H9 (cell line): ENCODE measurements at regions not wholly inside any gene's neighbourhood (a gene's known extent, or its start where the extent isn't known, plus 50 kb on each side); places are given as distances from the start of the nearest gene placed in this dataset.
"Not testable (repeated sequence)": the region's sequence is repeated elsewhere in the genome, so short reads cannot be mapped to it uniquely, and the experiment has no call there.

Experiments
- DNase-seq: peaks from one replicate; pipeline ENCODE4 v3.0.0-alpha.2; 2017
- H2AFZ ChIP-seq: one replicate; pipeline ENCODE4 v1.6.1; 2013; ENCODE audit warnings: mild to moderate bottlenecking, low read length, control low read depth, moderate library complexity
- H2AK5ac ChIP-seq: 2 replicates; pipeline ENCODE4 v1.6.1; 2013; ENCODE audit warnings: low read length, control low read depth, mixed read lengths; ENCODE audit not compliant: insufficient read length
- H2BK120ac ChIP-seq: one replicate; pipeline ENCODE4 v1.6.1; 2013; ENCODE audit warnings: low read depth, mild to moderate bottlenecking, low read length, control low read depth, inconsistent platforms; ENCODE audit not compliant: poor library complexity, severe bottlenecking
- H2BK12ac ChIP-seq: 2 replicates; pipeline ENCODE4 v1.6.1; 2013; ENCODE audit warnings: low read length, control low read depth, mixed read lengths, low read depth; ENCODE audit not compliant: insufficient read length
- H2BK15ac ChIP-seq: 2 replicates; pipeline ENCODE4 v1.6.1; 2013; ENCODE audit warnings: low read depth, low read length, control low read depth
- H2BK20ac ChIP-seq: one replicate; pipeline ENCODE4 v1.6.1; 2013; ENCODE audit warnings: low read depth, mild to moderate bottlenecking, low read length, control low read depth, inconsistent platforms; ENCODE audit not compliant: poor library complexity, severe bottlenecking
- H2BK5ac ChIP-seq: 2 replicates; pipeline ENCODE4 v1.6.1; 2013; ENCODE audit warnings: low read length, control low read depth, mixed read lengths; ENCODE audit not compliant: insufficient read length
- H3K14ac ChIP-seq: 2 replicates; pipeline ENCODE4 v1.6.1; 2013; ENCODE audit warnings: low read length, control low read depth; ENCODE audit not compliant: insufficient read depth
- H3K18ac ChIP-seq: 2 replicates; pipeline ENCODE4 v1.6.1; 2013; ENCODE audit warnings: low read depth, mild to moderate bottlenecking, mixed read lengths, low read length, control low read depth; ENCODE audit not compliant: insufficient read length
- H3K23ac ChIP-seq: 2 replicates; pipeline ENCODE4 v1.6.1; 2013; ENCODE audit warnings: low read length, control low read depth, mixed read lengths, low read depth; ENCODE audit not compliant: insufficient read length
- H3K23me2 ChIP-seq: 2 replicates; pipeline ENCODE4 v1.6.1; 2013; ENCODE audit warnings: low read depth, mild to moderate bottlenecking, mixed read lengths, low read length, control low read depth; ENCODE audit not compliant: insufficient read length, poor library complexity, severe bottlenecking
- H3K27ac ChIP-seq: 2 replicates; pipeline ENCODE4 v1.5.1; 2013; ENCODE audit warnings: low read length, control low read depth, mixed read lengths, low read depth; ENCODE audit not compliant: insufficient read length
- H3K27me3 ChIP-seq: 2 replicates; pipeline ENCODE4 v1.6.1; 2013; ENCODE audit warnings: low read length, control low read depth, inconsistent platforms; ENCODE audit not compliant: insufficient read depth
- H3K4ac ChIP-seq: 2 replicates; pipeline ENCODE4 v1.6.1; 2013; ENCODE audit warnings: low read depth, mild to moderate bottlenecking, control low read depth, inconsistent platforms, low read length, moderate library complexity
- H3K4me1 ChIP-seq: 2 replicates; pipeline ENCODE4 v1.6.1; 2013; ENCODE audit warnings: low read length, control low read depth, inconsistent platforms; ENCODE audit not compliant: insufficient read depth
- H3K4me2 ChIP-seq: 2 replicates; pipeline ENCODE4 v1.6.1; 2013; ENCODE audit warnings: low read length, control low read depth, mixed read lengths; ENCODE audit not compliant: insufficient read length, insufficient read depth
- H3K56ac ChIP-seq: 2 replicates; pipeline ENCODE4 v1.6.1; 2013; ENCODE audit warnings: low read depth, mild to moderate bottlenecking, mixed read lengths, low read length, control low read depth; ENCODE audit not compliant: insufficient read length
- H3K79me1 ChIP-seq: 2 replicates; pipeline ENCODE4 v1.6.1; 2013; ENCODE audit warnings: low read depth, mild to moderate bottlenecking, moderate library complexity, low read length, control low read depth, inconsistent platforms; ENCODE audit not compliant: insufficient read depth, poor library complexity, severe bottlenecking
- H3K79me2 ChIP-seq: 2 replicates; pipeline ENCODE4 v1.6.1; 2013; ENCODE audit warnings: low read length, control low read depth, inconsistent platforms; ENCODE audit not compliant: insufficient read depth
- H3K9ac ChIP-seq: 2 replicates; pipeline ENCODE4 v1.6.1; 2013; ENCODE audit warnings: low read length, control low read depth, mixed read lengths; ENCODE audit not compliant: insufficient read length; ENCODE audit errors: extremely low read depth
- H3K9me3 ChIP-seq: one replicate; pipeline ENCODE4 v1.6.1; 2013; ENCODE audit warnings: low read depth, low read length, inconsistent platforms; ENCODE audit not compliant: control insufficient read depth
- H3T11ph ChIP-seq: one replicate; pipeline ENCODE4 v1.6.1; 2013; ENCODE audit warnings: mild to moderate bottlenecking, low read length, control low read depth, inconsistent platforms
- H4K20me1 ChIP-seq: one replicate; pipeline ENCODE4 v1.6.1; 2013; ENCODE audit not compliant: control insufficient read depth, insufficient read length, insufficient read depth
- H4K5ac ChIP-seq: 2 replicates; pipeline ENCODE4 v1.6.1; 2013; ENCODE audit warnings: low read depth, mild to moderate bottlenecking, mixed read lengths, low read length, control low read depth; ENCODE audit not compliant: insufficient read length
- H4K8ac ChIP-seq: replicated peaks from 2 replicates; pipeline ENCODE4 v1.6.1; 2013; ENCODE audit warnings: low read length, control low read depth, mixed read lengths, low read depth; ENCODE audit not compliant: insufficient read length
- H4K91ac ChIP-seq: 2 replicates; pipeline ENCODE4 v1.6.1; 2013; ENCODE audit warnings: low read depth, mild to moderate bottlenecking, moderate library complexity, mixed read lengths, low read length, control low read depth; ENCODE audit not compliant: insufficient read length
- H3K27ac Mint-ChIP-seq, 3 experiments: 2 replicates in 2 of 3; 3 replicates in 1 of 3; pipeline ENCODE4 v1.8.0; 2020 to 2021; ENCODE audit warnings: mixed read lengths in 3 of 3, mild to moderate bottlenecking in 1 of 3, moderate library complexity in 1 of 3
- H3K27me3 Mint-ChIP-seq: 2 replicates; pipeline ENCODE4 v1.8.0; 2021; ENCODE audit warnings: low read depth, mild to moderate bottlenecking, moderate library complexity, mixed read lengths
- H3K36me3 Mint-ChIP-seq, 3 experiments: 2 replicates in 2 of 3; 3 replicates in 1 of 3; pipeline ENCODE4 v1.8.0; 2020 to 2021; ENCODE audit warnings: low read depth in 3 of 3, mixed read lengths in 3 of 3; ENCODE audit not compliant: insufficient read depth in 1 of 3
- H3K4me1 Mint-ChIP-seq, 2 experiments: 2 replicates each; pipeline ENCODE4 v1.8.0; 2020; ENCODE audit warnings: mixed read lengths in 2 of 2
- H3K4me3 Mint-ChIP-seq, 2 experiments: 2 replicates in 1 of 2; 3 replicates in 1 of 2; pipeline ENCODE4 v1.8.0; 2020 to 2021; ENCODE audit warnings: mild to moderate bottlenecking in 2 of 2, mixed read lengths in 2 of 2, moderate library complexity in 1 of 2
- H3K9me3 Mint-ChIP-seq, 2 experiments: 2 replicates in 1 of 2; 3 replicates in 1 of 2; pipeline ENCODE4 v1.8.0; 2020; ENCODE audit warnings: mild to moderate bottlenecking in 2 of 2, mixed read lengths in 2 of 2, moderate library complexity in 1 of 2
- CTCF ChIP-seq: fragments of 200-600 bp; sonication (generic); conservative IDR thresholded peaks from 3 replicates; pipeline ENCODE4 v1.8.0; 2021; ENCODE audit warnings: antibody characterized with exemption, mild to moderate bottlenecking
- WGBS: extraction: QIAGEN DNeasy Blood & Tissue Kit; methylation state at CpG from one replicate; pipeline ENCODE4 v1.1.7; 2013; ENCODE audit warnings: missing lambda C conversion rate, low lambda C conversion rate, mixed read lengths; ENCODE audit not compliant: insufficient read length; ENCODE audit errors: extremely low coverage; 5-methylcytosine and 5-hydroxymethylcytosine counted together

DNA sequence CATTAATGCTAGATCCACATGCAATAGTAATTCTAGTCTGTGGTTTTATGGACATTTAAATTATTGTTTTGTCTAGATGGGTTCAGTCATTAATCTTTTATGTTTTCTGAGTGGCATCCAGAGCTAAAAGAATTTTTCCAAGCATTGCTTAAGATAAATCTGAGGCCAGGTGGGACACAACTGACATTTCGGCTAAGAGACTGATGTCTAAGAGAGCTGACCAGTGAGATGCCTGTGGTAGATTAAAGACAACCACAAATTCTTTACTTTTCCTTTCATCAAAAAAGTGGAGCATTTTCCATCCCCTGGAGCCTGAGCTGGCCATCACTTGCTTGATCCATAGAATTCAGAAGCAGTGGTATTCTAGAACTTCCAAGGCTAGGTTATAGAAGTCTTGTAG lies 182.2 kb downstream of the NRP2 start:
- Histone ChIP-seq H2BK15ac (no peak overlapping the region), H3K79me1 (no peaks in the 10 kb centered on the region), H3K18ac (no peak overlapping the region), H4K5ac (no peak overlapping the region), H3K9me3 (no peaks in the 10 kb centered on the region), H2BK20ac (no peak overlapping the region), H3K27me3 (no peaks in the 10 kb centered on the region), H3K27ac (no peak overlapping the region), H4K91ac (no peak overlapping the region), H3K4ac (no peak overlapping the region), H3K4me1 (no peaks in the 10 kb centered on the region), H3K9ac (no peak overlapping the region), H3K14ac (no peak overlapping the region), H4K20me1 (no peaks in the 10 kb centered on the region), H3K79me2 (no peaks in the 10 kb centered on the region), H3T11ph (no peak overlapping the region), H3K23me2 (no peaks in the 10 kb centered on the region), H4K8ac (no peak overlapping the region), H2BK120ac (no peak overlapping the region), H2BK12ac (no peak overlapping the region), H3K56ac (no peak overlapping the region), H2AFZ (no peak overlapping the region), H3K23ac (no peak overlapping the region), H2BK5ac (no peak overlapping the region), H3K4me2 (no peak overlapping the region), H2AK5ac (no peak overlapping the region)
- Mint-ChIP-seq H3K4me1 (peaks cover 0 to 12% of the 10 kb centered on the region in 2 experiments; a peak in 2 of 4 replicates), H3K9me3 (no peaks in the 10 kb centered on the region), H3K36me3 (no peaks in the 10 kb centered on the region), H3K4me3 (no peak overlapping the region), H3K27ac (no peak overlapping the region), H3K27me3 (peaks cover 1% of the 10 kb centered on the region)
- no peak for DNase-seq
- WGBS = no CpG with 5 or more reads among the region's 1 CpG
- no peak for TF ChIP-seq CTCF

DNA sequence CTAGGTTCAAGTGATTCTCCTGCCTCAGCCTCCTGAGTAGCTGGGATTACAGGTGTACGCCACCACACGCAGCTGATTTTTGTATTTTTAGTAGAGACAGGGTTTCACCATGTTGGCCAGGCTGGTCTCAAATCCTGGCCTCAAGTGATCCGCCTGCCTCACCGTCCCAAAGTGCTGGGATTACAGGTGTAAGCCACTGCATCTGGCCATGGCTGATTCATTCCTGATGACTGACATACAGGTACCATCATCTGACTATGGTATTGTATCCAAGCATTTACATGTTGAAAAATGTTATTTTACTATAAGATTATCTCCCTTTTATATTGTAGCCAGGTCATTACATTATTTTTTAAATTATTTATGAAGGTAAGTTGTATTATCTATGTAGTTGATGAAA lies 180.5 kb downstream of the NRP2 start:
- H3K4me2 ChIP-seq, H3K23ac ChIP-seq, H3K79me1 ChIP-seq, H3K56ac ChIP-seq, H2BK5ac ChIP-seq, H3K27ac Mint-ChIP-seq, H4K20me1 ChIP-seq, H2BK20ac ChIP-seq, H4K5ac ChIP-seq, H2BK120ac ChIP-seq, DNase-seq, H2BK15ac ChIP-seq, H3K9me3 ChIP-seq, H4K91ac ChIP-seq, H3K27me3 Mint-ChIP-seq, H3K79me2 ChIP-seq, H3K9ac ChIP-seq, H3K27ac ChIP-seq, H4K8ac ChIP-seq, H3K4ac ChIP-seq, H3K18ac ChIP-seq, H2AFZ ChIP-seq, H3T11ph ChIP-seq, H3K9me3 Mint-ChIP-seq, H3K23me2 ChIP-seq, H3K14ac ChIP-seq, H3K27me3 ChIP-seq, H2AK5ac ChIP-seq, H3K4me3 Mint-ChIP-seq, H2BK12ac ChIP-seq, H3K4me1 ChIP-seq, H3K36me3 Mint-ChIP-seq: not testable (repeated sequence)
- peaks cover 0 to 18% of the 10 kb centered on the region in 2 experiments; a peak in 3 of 4 replicates for H3K4me1 Mint-ChIP-seq
- WGBS = no CpG with 5 or more reads among the region's 4 CpGs
